Stimulated activated CD4-positive, alpha-beta T cell treated with anti-CD3 and anti-CD28 coated beads, Interleukin-4, amount 100 ng/mL, for 4 hours (primary cell): ENCODE measurements at regions not wholly inside any gene's neighbourhood (a gene's known extent, or its start where the extent isn't known, plus 50 kb on each side); places are given as distances from the start of the nearest gene placed in this dataset.
"Not testable (repeated sequence)": the region's sequence is repeated elsewhere in the genome, so short reads cannot be mapped to it uniquely, and the experiment has no call there.

ENCODE experiments used
- DNase-seq, 2 experiments: peaks; one replicate each; pipeline ENCODE4 v3.0.0-alpha.2; 2020

- DNase-seq: no peak
These were observed 204.0 kb upstream of the CCL2 start for GRCh38 chr17:34051046-34051445.

GRCh38 chr17:34054495-34054894 lies 200.6 kb upstream of the CCL2 start:
- no peak for DNase-seq

GRCh38 chr17:34055606-34056005 lies 199.5 kb upstream of the CCL2 start:
- no peak for DNase-seq

GRCh38 chr17:34059423-34060220 lies 195.5 kb upstream of the CCL2 start:
- no peak for DNase-seq

- DNase-seq: no peak
These were observed 188.6 kb upstream of the CCL2 start for GRCh38 chr17:34066528-34066927.

- no peak for DNase-seq
These were observed 188.1 kb upstream of the CCL2 start for GRCh38 chr17:34067011-34067410.

GRCh38 chr17:34068571-34068970 lies 186.5 kb upstream of the CCL2 start:
- DNase-seq: no peak

- no peak for DNase-seq
These were observed 184.4 kb upstream of the CCL2 start for GRCh38 chr17:34070712-34071111.

- no peak for DNase-seq
These were observed 183.1 kb upstream of the CCL2 start for GRCh38 chr17:34071886-34072420.

GRCh38 chr17:34075076-34075475 lies 180.0 kb upstream of the CCL2 start:
- DNase-seq: no peak

- DNase-seq: no peak
These were observed 178.1 kb upstream of the CCL2 start for GRCh38 chr17:34076743-34077631.

GRCh38 chr17:34081269-34081668 lies 173.8 kb upstream of the CCL2 start:
- DNase-seq: no peak

- no peak for DNase-seq
These were observed 172.7 kb upstream of the CCL2 start for GRCh38 chr17:34082404-34082803.

- DNase-seq: not testable (repeated sequence)
These were observed 166.0 kb upstream of the CCL2 start for GRCh38 chr17:34089042-34089441.

- no peak for DNase-seq
These were observed 164.5 kb upstream of the CCL2 start for GRCh38 chr17:34090593-34090992.

GRCh38 chr17:34091975-34092374 lies 163.1 kb upstream of the CCL2 start:
- DNase-seq: no peak

- no peak for DNase-seq
These were observed 160.0 kb upstream of the CCL2 start for GRCh38 chr17:34095106-34095505.

GRCh38 chr17:34098699-34099098 lies 156.4 kb upstream of the CCL2 start:
- no peak for DNase-seq

GRCh38 chr17:34099859-34100515 lies 155.1 kb upstream of the CCL2 start:
- no peak for DNase-seq

GRCh38 chr17:34107019-34107418 lies 148.1 kb upstream of the CCL2 start:
- DNase-seq: no peak

- DNase-seq: no peak
These were observed 144.8 kb upstream of the CCL2 start for GRCh38 chr17:34110315-34110714.

- DNase-seq: no peak
These were observed 142.0 kb upstream of the CCL2 start for GRCh38 chr17:34113089-34113488.

- no peak for DNase-seq
These were observed 140.9 kb upstream of the CCL2 start for GRCh38 chr17:34114174-34114573.
